ENCODE measurements at regions not wholly inside any gene's neighbourhood (a gene's known extent, or its start where the extent isn't known, plus 50 kb on each side); places are given as distances from the start of the nearest gene placed in this dataset.

DNA sequence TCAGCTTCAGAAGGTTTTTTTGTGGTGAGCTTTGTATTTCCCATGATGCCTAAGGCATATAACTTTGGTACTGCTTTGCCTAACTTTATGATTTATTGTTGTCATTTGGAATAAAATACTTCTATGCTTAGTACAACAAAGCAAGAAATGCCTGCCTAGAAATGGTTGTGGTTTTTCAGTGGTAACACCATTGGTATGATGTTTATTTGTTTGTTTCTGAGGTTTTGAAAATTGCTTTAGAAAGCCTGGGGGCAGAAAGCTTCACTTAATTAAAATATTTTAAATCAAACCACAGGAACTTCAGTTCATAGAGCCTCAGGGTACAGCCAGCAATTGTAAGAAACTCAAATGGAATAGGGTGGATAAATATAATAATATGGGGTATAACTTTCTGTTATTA is 351.2 kb upstream of the MAP3K7 start:
- no peak for DNase-seq (ENCODE audit: low spot score)

DNA sequence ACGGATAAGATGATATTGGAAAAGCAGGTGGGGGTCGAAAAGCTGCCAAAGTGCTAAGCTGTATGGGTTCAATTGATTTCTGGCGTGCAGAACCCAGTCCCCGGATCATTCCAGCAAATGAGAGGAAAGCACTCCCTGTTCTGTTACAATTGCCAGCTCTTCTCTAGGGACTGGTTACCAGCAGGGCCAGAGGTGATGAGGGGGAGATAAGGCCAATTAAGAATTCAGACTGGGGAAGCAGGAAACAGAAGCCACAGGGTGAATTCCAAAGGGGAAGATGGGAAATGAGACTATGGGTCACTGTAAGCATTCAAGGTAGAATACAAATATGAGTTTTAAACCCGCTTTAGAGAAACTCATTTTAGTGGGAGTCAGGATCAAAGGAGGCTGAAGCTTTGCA is 349.4 kb upstream of the MAP3K7 start:
- no peak for DNase-seq (ENCODE audit: low spot score)

- no peak for DNase-seq (ENCODE audit: low spot score)
These were observed 348.1 kb upstream of the MAP3K7 start for GRCh38 chr6:90934966-90935365.

DNA sequence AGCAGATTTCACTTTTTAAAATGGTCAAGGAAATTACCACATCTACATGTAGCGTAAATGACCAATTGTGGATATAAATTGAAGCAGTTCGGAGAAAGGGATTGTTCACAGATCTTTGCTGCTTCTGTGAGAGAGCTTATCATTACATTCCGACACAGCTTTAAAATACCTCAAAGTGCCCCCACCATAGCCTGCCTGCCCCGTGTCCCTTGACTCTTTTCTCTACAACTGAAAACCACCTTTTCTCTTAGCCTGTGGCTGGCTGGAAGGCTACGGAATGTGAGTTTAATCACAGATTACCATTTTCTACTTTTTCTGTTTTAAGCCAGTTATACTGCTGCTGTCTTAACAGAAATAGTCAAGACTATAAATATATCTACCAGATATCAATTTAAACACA is 347.2 kb upstream of the MAP3K7 start:
- no peak for DNase-seq (ENCODE audit: low spot score)

DNA sequence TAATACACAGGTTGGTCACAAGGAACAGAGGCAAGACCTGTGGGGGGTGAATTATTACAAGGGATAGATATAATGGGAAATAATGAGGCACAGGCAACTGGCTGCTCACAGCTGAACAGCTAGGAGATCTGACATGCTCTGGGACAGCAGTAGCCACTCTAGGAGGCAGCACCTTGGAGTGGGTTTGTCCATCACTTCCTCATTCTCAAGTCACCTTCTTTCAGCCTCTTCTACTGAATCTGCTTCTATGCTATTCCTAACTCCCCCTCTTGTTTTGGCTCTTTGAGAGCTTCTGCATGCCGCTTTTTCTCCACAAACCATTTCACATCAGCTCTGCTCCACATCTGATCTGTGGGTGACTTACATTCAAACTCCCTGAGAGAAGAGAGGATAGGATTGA is 345.5 kb upstream of the MAP3K7 start:
- DNase-seq (ENCODE audit: low spot score): no peak

- no peak for DNase-seq (ENCODE audit: low spot score)
These were observed 341.2 kb upstream of the MAP3K7 start for GRCh38 chr6:90928051-90928450.

DNA sequence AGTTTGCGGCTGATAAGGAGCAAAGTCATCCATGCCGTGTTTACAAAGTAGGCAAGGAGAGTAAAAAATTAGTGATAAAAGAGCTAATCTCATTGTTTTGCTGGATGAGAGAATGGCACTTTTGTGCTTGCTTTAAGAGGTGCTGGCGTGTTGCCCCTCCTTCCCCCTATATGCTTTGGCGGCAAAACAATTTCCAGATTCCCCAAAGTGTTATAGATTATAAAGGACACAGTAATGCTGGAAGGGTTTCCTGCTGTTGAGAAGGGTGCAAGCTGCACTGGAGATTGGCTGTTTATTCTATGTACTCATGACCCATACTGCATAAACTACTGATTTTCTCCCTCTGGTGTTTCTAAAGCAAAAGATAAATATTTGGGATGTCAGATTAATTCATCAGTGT is 338.9 kb upstream of the MAP3K7 start:
- no peak for DNase-seq (ENCODE audit: low spot score)

- no peak for DNase-seq (ENCODE audit: low spot score)
These were observed 335.5 kb upstream of the MAP3K7 start for GRCh38 chr6:90922325-90922724.

DNA sequence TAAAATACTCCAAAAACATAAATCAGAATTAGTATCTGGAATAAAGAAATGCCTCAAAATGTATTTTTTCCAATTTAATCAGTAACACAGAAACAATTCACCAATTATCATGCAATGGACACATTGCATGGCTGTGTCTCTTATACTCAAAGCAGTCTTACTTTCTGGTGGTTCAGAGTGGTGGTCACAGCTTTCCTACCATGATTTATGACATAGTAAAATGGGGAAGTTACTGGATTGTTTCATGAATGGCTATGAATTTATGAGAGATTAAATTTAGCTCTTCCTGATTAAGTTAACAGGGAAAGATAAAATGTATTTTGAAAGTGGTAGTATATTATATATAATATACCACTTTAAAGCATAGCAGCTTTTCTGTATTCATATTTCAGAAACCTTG is 331.5 kb upstream of the MAP3K7 start:
- no peak for DNase-seq (ENCODE audit: low spot score)

DNA sequence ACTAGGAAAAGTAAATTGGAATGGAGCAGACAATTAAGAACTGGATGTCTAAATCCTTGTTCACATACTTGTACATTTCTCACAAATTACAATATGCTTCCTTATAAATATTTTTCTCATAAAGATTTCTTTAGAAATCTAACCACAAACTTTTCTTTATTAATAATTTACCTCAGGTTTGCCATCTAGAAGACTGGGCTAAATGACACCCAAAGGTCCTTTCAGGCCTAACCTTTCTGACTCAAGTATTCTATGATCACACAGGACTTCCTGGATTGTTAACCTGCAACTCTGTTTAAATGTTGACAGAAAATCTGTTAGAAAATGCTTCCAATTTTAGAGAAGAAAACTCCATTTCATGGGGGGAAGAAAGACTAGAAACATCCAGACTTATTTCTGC is 330.5 kb upstream of the MAP3K7 start:
- DNase-seq (ENCODE audit: low spot score): no peak

- no peak for DNase-seq (ENCODE audit: low spot score)
These were observed 330.1 kb upstream of the MAP3K7 start for GRCh38 chr6:90916968-90917367.

- no peak for DNase-seq (ENCODE audit: low spot score)
These were observed 328.5 kb upstream of the MAP3K7 start for GRCh38 chr6:90915224-90915915.

DNA sequence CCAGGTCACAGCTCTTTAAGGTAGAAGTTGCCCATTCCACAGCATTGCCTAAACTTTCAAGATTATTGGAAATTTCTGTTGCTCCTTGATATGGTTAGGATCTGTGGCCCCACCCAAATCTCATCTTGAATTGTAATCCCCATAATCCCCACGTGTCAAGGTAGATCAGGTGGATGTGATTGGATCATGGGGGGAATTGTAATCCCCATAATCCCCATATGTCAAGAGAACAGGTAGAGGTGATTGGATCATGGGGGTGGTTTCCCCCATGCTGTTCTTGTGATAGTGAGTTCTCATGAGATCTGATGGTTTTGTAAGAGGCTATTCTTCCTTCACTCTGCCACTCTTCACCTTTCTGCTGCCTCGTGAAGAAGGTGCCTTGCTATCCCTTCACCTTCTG is 327.4 kb upstream of the MAP3K7 start:
- DNase-seq (ENCODE audit: low spot score): no peak

DNA sequence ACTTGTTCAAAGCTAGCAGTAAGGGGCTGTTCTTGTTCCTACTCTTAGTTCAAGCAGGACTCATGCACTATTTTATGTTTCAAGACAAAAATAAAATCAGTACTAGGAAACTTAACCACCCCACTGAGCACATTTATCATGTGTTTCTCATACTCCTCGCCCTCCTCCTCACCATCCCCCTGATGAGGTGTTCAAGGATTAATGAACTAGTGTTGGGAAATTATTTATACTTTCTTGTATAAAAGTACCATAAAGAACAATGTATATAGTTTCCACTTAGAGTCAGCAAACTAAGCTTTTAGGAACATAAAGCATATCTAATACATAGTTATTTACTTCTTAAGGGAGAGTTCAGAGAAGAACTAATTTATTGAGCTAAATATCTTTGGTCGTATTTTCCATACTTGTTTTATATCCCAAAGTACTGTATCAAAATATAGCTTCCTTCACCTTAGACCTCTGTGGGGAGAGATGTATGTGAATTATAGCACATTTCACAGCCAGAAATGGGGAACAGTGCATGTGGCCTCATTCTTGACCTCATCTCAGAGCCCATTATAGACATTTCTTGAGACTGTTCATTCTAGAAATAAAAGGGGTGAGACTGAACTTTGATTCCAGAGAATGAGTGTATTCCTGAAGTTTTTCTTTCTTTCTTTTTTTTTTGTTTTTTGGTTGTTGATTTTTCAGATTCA is 326.5 kb upstream of the MAP3K7 start:
- no peak for DNase-seq (ENCODE audit: low spot score)

DNA sequence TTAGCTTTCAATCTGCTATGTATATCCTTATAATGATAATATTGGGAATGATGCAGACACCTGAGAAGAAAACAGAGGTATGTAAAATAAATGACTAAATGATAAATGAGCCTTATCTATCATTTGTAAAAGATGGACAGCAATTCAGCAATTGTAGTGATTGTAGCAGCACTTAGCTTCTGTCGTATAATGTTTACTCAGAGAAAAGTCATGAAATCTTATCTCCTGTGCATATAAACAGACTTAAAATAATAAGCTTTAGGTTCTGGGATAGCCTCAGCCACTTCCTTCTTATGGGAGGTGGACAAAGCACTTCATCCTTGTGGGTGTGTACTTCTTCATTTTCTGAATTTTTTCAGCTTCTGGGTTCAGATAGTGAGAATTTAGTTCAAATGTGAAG is 324.8 kb upstream of the MAP3K7 start:
- DNase-seq (ENCODE audit: low spot score): no peak

DNA sequence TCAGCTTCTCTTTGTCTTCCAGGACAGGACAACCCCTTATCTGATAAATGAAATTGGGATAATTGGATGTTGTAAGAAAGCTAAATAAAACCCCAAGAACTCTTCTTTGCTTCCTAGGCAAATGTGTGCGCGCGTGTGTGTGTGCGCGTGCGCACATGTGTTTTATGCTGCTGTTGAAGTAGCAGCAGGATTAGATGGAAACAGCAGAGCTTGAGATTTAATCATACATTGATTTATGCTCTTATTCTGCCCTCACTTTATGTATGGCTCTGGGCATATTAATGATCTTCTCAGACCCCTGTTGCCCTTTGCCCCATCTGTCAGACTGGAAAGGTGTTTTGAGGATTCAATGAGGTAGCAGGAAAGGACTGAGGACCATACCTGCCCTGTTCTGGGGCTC is 324.0 kb upstream of the MAP3K7 start:
- no peak for DNase-seq (ENCODE audit: low spot score)

- DNase-seq (ENCODE audit: low spot score): no peak
These were observed 321.2 kb upstream of the MAP3K7 start for GRCh38 chr6:90907931-90908655.

GRCh38 chr6:90905351-90905750 is 318.5 kb upstream of the MAP3K7 start:
- no peak for DNase-seq (ENCODE audit: low spot score)

DNA sequence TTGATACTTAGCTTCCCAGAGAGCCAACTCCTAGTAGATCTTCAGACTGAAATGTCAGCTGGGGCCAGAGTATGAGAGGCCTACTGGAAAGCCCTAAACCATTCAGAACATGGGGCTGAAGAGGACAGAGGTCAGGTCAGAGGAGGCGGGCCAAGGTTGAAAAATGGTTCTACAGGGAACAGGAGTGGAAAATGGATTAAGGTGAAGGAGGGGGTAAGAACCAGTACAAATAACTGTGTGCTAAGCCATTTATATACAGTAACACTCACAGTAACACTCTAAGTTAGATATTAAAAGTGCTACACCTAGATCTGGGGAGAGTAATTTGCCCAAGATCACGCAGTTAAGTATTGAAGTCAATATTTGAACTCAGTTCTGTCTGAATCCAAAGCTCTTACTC is 313.2 kb upstream of the MAP3K7 start:
- no peak for DNase-seq (ENCODE audit: low spot score)

DNA sequence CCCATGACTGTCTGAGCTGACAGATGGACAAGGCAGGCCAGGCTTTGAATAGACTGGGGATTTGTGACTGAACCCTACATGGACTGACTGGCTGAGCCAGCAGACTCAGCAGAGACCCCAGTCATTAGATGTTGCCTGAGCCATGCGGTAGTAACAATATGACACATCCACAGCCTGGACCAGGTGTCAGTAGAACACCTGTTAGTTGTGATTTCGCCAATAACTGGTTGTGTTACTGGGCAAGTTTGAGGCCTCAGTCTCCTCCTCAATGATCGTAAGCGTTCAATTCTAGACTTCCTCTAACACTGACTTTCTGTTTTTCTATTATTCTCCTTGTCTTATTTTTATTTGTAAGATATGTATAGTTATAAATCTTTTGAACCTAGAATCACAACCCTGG is 311.9 kb upstream of the MAP3K7 start:
- no peak for DNase-seq (ENCODE audit: low spot score)

GRCh38 chr6:90896075-90896547 is 309.2 kb upstream of the MAP3K7 start:
- DNase-seq (ENCODE audit: low spot score): no peak

DNA sequence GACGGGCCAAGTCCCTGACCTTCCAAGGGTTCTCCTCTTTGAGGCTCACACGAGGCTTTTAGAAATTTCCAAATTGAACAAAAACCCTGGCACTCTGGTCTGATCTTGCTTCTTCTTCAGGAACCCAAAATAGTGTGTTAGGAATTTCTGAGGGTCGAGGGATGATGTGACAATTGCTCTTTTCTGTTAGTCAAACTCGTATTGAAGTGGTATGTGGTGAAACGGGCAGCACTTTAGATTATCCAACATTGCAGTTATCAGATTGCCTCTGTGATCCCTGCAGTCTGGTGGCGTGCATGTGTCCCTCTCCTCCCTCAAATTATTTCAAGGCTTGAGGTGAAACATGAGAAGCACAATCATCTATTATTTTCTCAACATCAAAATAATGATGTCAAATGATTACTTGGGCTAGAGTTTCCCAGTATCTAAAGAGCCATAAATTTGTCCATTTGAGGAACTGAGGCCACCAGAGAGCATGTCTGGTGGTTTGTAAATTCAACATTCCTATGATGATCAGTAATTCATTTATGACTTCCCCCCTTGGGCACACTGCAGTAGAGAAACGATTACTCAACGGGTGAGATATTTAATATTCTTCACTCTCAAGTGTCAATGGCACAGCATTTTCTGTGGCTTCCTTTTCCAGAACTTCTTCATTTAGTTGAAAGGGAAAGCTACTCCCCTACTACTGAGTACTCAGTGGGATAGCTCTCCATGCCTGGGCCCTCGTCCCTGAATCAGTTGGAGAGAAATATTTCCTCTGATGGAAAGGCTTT is 308.6 kb upstream of the MAP3K7 start:
- no peak for DNase-seq (ENCODE audit: low spot score)

Measured in HT-29 (cell line).